ENCODE measurements at regions not wholly inside any gene's neighbourhood (a gene's known extent, or its start where the extent isn't known, plus 50 kb on each side); places are given as distances from the start of the nearest gene placed in this dataset.

DNA sequence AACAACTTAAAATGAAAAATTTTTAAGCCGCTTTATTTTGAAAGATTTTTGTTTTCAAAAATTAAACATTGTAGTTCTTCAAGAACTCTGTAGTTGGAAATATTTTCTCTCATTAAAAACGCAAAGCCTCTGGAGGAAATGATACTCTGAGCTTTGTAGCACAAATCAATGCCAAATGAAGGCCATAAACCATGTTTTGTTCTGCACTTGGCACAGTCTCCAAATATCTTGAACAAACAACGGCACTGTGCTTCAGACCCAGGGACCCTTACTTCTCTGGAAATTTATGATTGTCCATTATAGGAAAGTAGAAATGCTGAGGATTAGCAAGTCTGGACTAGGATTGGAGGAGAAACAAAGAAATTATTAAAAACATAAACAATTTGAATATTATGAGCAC, 160.8 kb upstream of the BMP4 start:
- TF ChIP-seq, protein P1, sequence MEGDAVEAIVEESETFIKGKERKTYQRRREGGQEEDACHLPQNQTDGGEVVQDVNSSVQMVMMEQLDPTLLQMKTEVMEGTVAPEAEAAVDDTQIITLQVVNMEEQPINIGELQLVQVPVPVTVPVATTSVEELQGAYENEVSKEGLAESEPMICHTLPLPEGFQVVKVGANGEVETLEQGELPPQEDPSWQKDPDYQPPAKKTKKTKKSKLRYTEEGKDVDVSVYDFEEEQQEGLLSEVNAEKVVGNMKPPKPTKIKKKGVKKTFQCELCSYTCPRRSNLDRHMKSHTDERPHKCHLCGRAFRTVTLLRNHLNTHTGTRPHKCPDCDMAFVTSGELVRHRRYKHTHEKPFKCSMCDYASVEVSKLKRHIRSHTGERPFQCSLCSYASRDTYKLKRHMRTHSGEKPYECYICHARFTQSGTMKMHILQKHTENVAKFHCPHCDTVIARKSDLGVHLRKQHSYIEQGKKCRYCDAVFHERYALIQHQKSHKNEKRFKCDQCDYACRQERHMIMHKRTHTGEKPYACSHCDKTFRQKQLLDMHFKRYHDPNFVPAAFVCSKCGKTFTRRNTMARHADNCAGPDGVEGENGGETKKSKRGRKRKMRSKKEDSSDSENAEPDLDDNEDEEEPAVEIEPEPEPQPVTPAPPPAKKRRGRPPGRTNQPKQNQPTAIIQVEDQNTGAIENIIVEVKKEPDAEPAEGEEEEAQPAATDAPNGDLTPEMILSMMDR (conservative IDR thresholded peaks at IDR 0.05; ENCODE audit: low read depth, low read length) = no peak
- TF ChIP-seq SMC3 (IDR thresholded peaks at IDR 0.05; ENCODE audit: low read depth, low read length) (no peak), POLR2A (IDR thresholded peaks at IDR 0.05; ENCODE audit: low read depth, low read length) (no peak), RFX5 (IDR thresholded peaks at IDR 0.05; ENCODE audit: low read depth, low read length) (no peak)
- TF ChIP-seq, protein P2, sequence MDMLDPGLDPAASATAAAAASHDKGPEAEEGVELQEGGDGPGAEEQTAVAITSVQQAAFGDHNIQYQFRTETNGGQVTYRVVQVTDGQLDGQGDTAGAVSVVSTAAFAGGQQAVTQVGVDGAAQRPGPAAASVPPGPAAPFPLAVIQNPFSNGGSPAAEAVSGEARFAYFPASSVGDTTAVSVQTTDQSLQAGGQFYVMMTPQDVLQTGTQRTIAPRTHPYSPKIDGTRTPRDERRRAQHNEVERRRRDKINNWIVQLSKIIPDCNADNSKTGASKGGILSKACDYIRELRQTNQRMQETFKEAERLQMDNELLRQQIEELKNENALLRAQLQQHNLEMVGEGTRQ (IDR thresholded peaks at IDR 0.05; ENCODE audit: low read depth, low read length) = no peak
